ACC112 (cell line): ENCODE measurements at regions not wholly inside any gene's neighbourhood (a gene's known extent, or its start where the extent isn't known, plus 50 kb on each side); places are given as distances from the start of the nearest gene placed in this dataset.

Source experiments
- H2AFZ ChIP-seq: fragments of 200-600 bp; sonication (generic); one replicate; pipeline ENCODE4 v1.6.0; 2017; ENCODE audit warnings: antibody characterized with exemption, low read length; ENCODE audit not compliant: unreplicated experiment
- H3K27ac ChIP-seq: fragments of 200-600 bp; sonication (generic); 2 replicates; pipeline ENCODE4 v1.5.1; 2014; ENCODE audit warnings: low read depth, mild to moderate bottlenecking, antibody characterized with exemption, low read length, moderate library complexity
- H3K27me3 ChIP-seq: fragments of 200-600 bp; sonication (generic); 2 replicates; pipeline ENCODE4 v1.6.1; 2014; ENCODE audit warnings: mild to moderate bottlenecking, antibody characterized with exemption, low read length, moderate library complexity, mixed read lengths; ENCODE audit not compliant: insufficient read depth
- H3K36me3 ChIP-seq: fragments of 200-600 bp; sonication (generic); 2 replicates; pipeline ENCODE4 v1.6.1; 2016; ENCODE audit warnings: mild to moderate bottlenecking, antibody characterized with exemption, low read length, moderate library complexity, mixed read lengths; ENCODE audit not compliant: insufficient read depth
- H3K4me1 ChIP-seq: fragments of 200-600 bp; sonication (generic); one replicate; pipeline ENCODE4 v1.6.1; 2016; ENCODE audit warnings: low read length, mixed read lengths; ENCODE audit not compliant: insufficient read depth, unreplicated experiment, control insufficient read depth
- H3K4me3 ChIP-seq: fragments of 200-600 bp; sonication (generic); 2 replicates; pipeline ENCODE4 v1.5.1; 2014; ENCODE audit warnings: mild to moderate bottlenecking, low read depth, low read length
- H3K79me2 ChIP-seq: fragments of 200-600 bp; sonication (generic); one replicate; pipeline ENCODE4 v1.6.0; 2016; ENCODE audit warnings: low read length; ENCODE audit not compliant: control insufficient read depth, unreplicated experiment, insufficient read depth

GRCh38 chr11:116122697-116123472 lies 618.7 kb upstream of the CADM1 start:
- Histone ChIP-seq H3K4me1 (no peaks in the 10 kb centered on the region), H2AFZ (no peak overlapping the region), H3K36me3 (no peaks in the 10 kb centered on the region), H3K79me2 (no peaks in the 10 kb centered on the region), H3K4me3 (no peak overlapping the region), H3K27me3 (no peaks in the 10 kb centered on the region), H3K27ac (no peak overlapping the region)

GRCh38 chr11:116119158-116119557 lies 614.9 kb upstream of the CADM1 start:
- Histone ChIP-seq H3K27me3 (no peaks in the 10 kb centered on the region), H3K27ac (no peak overlapping the region)

GRCh38 chr11:116118138-116118470 lies 613.9 kb upstream of the CADM1 start:
- Histone ChIP-seq H3K27me3 (no peaks in the 10 kb centered on the region), H3K4me1 (no peaks in the 10 kb centered on the region), H2AFZ (no peak overlapping the region), H3K79me2 (no peaks in the 10 kb centered on the region), H3K36me3 (no peaks in the 10 kb centered on the region), H3K27ac (no peak overlapping the region), H3K4me3 (no peak overlapping the region)

More at GRCh38 chr11:116119158-116119557, 614.9 kb upstream of the CADM1 start:
- Histone ChIP-seq H3K36me3 (no peaks in the 10 kb centered on the region), H3K4me1 (no peaks in the 10 kb centered on the region), H2AFZ (no peak overlapping the region), H3K79me2 (no peaks in the 10 kb centered on the region), H3K4me3 (no peak overlapping the region)

- Histone ChIP-seq H3K27me3 (no peaks in the 10 kb centered on the region), H3K27ac (no peak overlapping the region), H3K4me3 (no peak overlapping the region), H2AFZ (no peak overlapping the region), H3K4me1 (no peaks in the 10 kb centered on the region), H3K36me3 (no peaks in the 10 kb centered on the region), H3K79me2 (no peaks in the 10 kb centered on the region)
Measured at GRCh38 chr11:116117331-116118137, 613.3 kb upstream of the CADM1 start.

GRCh38 chr11:116115801-116116200 lies 611.6 kb upstream of the CADM1 start:
- Histone ChIP-seq H3K36me3 (no peaks in the 10 kb centered on the region), H3K79me2 (no peaks in the 10 kb centered on the region), H3K4me3 (no peak overlapping the region), H3K27me3 (no peaks in the 10 kb centered on the region), H2AFZ (no peak overlapping the region), H3K27ac (no peak overlapping the region), H3K4me1 (no peaks in the 10 kb centered on the region)

DNA sequence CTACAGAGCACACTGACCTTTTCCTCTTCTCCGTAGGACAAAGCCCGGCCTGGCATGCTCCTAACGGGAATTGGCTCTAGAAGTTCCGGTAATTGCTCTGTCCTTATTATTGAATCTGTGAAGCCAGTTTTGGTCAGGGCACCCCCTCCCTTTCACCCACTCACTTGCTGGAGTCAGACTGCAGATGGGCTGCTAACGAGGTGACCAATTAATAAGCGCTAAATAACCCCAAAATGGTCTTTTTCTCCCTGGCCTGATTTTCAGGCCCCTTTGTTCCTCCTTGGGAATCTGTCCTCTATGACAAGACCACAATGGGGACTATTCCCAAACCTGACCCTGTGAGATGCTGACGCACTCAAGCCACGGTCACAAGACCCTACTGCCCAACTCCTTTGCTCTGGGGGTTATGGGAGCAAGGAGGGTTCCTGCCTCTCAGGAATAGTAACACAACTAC lies 610.0 kb upstream of the CADM1 start:
- no peak overlapping the region for H3K4me3 ChIP-seq
- H3K4me1 ChIP-seq = no peaks in the 10 kb centered on the region
- H3K27me3 ChIP-seq = no peaks in the 10 kb centered on the region
- H2AFZ ChIP-seq = no peak overlapping the region
- H3K27ac ChIP-seq = no peak overlapping the region
- no peaks in the 10 kb centered on the region for H3K36me3 ChIP-seq
- no peaks in the 10 kb centered on the region for H3K79me2 ChIP-seq

DNA sequence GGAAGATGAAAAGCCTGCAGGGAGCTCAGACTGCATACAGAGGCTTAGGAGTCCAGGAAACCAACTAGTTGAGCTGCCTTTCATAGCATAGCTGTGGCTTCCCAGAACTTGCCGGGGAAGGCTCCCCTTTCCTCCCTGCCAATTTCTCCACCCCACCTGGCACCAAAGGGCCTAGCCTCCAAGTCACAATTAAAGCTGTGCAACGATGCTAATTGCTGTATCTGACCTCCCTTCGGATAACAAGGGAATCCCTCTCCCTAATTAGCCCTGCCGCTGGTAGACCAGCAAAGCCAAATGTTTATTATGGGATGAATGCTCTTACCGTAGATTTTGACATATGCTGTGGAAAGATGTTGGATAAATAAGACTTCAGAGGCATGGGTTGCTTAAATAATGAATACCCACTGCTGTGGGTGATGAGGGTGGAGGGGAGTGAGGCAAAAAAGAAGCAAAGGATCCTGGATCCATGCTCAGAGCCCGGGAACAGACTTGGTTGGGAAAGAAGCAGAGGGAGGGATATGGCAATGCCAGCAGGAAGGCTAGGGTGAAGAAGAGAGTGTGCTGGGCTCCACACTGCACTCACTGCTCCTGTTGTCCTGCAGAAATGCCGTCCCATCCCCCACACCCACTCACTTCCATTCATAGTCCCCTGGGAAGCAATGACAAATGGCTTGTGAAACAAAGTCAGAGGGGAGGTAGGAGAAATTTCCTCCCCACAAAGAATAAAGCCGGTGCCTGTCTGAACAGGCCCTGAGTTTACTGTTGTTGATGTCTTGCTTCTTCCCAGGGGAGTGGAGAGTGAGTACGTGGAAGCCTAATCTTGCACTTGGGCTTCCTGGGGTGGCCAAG lies 608.1 kb upstream of the CADM1 start:
- no peaks in the 10 kb centered on the region for H3K4me1 ChIP-seq
- no peak overlapping the region for H3K27ac ChIP-seq
- no peak overlapping the region for H2AFZ ChIP-seq
- H3K4me3 ChIP-seq = no peak overlapping the region
- no peaks in the 10 kb centered on the region for H3K79me2 ChIP-seq
- no peaks in the 10 kb centered on the region for H3K27me3 ChIP-seq
- H3K36me3 ChIP-seq = no peaks in the 10 kb centered on the region

DNA sequence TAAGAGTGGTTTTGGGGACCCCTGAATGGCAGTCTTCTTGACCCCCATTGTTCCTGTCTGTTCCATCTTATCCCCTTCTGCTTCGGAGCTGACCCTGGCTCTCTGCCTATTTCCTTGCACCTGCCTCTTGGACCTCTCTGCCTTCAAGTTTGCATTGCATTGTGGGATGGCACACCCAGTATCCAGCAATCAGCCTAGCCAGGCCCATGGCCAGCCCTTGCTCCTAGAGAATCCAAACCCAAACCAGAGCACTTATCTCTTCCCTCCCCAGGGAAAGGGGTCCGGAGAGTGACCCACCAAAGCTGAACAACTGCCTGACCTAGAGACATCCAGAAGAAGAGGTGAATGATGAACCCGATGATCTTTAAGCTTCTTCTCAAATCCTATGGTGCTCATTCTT lies 607.3 kb upstream of the CADM1 start:
- Histone ChIP-seq H2AFZ (no peak overlapping the region), H3K27ac (no peak overlapping the region), H3K36me3 (no peaks in the 10 kb centered on the region), H3K4me3 (no peak overlapping the region), H3K27me3 (no peaks in the 10 kb centered on the region), H3K79me2 (no peaks in the 10 kb centered on the region), H3K4me1 (no peaks in the 10 kb centered on the region)

DNA sequence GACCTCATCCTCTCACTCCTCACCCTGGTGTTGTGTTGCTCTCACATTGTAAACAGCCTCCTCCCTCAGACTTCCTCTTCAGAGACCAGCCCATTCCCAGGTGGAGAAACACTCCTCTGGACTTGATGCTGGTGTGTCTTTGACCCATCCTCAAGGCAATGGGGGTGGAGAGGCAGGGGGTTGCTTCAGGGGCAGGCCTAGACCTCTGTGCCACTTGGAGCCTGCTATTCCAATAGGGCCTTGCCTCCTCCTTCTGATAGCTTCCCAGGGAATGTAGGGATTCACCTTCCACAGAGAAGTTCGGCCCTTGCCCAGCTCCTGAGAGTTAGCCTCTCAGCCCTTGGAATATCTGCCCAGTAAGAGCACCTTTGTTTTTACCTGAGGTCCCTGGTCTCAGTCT lies 606.6 kb upstream of the CADM1 start:
- Histone ChIP-seq H3K27me3 (no peaks in the 10 kb centered on the region), H3K27ac (no peak overlapping the region), H3K36me3 (no peaks in the 10 kb centered on the region), H3K4me1 (no peaks in the 10 kb centered on the region), H3K4me3 (no peak overlapping the region), H3K79me2 (no peaks in the 10 kb centered on the region), H2AFZ (no peak overlapping the region)

- Histone ChIP-seq H3K79me2 (no peaks in the 10 kb centered on the region), H3K27me3 (no peaks in the 10 kb centered on the region), H3K36me3 (no peaks in the 10 kb centered on the region)
Measured at GRCh38 chr11:116110356-116110755, 606.1 kb upstream of the CADM1 start.

More at GRCh38 chr11:116110356-116110755, 606.1 kb upstream of the CADM1 start:
- Histone ChIP-seq H2AFZ (no peak overlapping the region), H3K4me3 (no peak overlapping the region), H3K4me1 (no peaks in the 10 kb centered on the region), H3K27ac (no peak overlapping the region)
